Esophagus muscularis mucosa (tissue), 4 donors: ENCODE measurements at regions not wholly inside any gene's neighbourhood (a gene's known extent, or its start where the extent isn't known, plus 50 kb on each side); places are given as distances from the start of the nearest gene placed in this dataset.

Experiments used
- DNase-seq: peaks from one replicate; pipeline ENCODE4 v3.0.0-alpha.2; 2017; ENCODE audit errors: extremely low spot score
- H3K27ac ChIP-seq, 4 donors: fragments of 200-600 bp; sonication (generic); replicated peaks in 1 of 4; 1 replicate in 3 of 4; 2 replicates in 1 of 4; pipeline ENCODE4 v1.5.1; 2016 to 2019; ENCODE audit warnings: mild to moderate bottlenecking in 1 of 4
- H3K27me3 ChIP-seq, 4 donors: fragments of 200-600 bp; sonication (generic); one replicate each; pipeline versions ENCODE4 v1.5.1 to v1.6.0; 2016 to 2019
- H3K36me3 ChIP-seq, 4 donors: fragments of 200-600 bp; sonication (generic); one replicate each; pipeline ENCODE4 v1.5.1; 2016 to 2019
- H3K4me1 ChIP-seq, 4 donors: fragments of 200-600 bp; sonication (generic); one replicate each; pipeline ENCODE4 v1.5.1; 2016 to 2019
- H3K4me3 ChIP-seq, 4 donors: fragments of 200-600 bp; sonication (generic); 1 replicate in 2 of 4; 2 replicates in 2 of 4; pipeline ENCODE4 v1.5.1; 2016 to 2019; ENCODE audit warnings: mild to moderate bottlenecking in 4 of 4, moderate library complexity in 1 of 4
- H3K9me3 ChIP-seq, 4 donors: fragments of 200-600 bp; sonication (generic); 1 replicate in 3 of 4; 2 replicates in 1 of 4; pipeline ENCODE4 v1.5.1; 2016 to 2019
- CTCF ChIP-seq, 3 experiments: fragments of 200-600 bp in 2 of 3; fragments of 450-650 bp in 1 of 3; sonication (generic) in 2 of 3; IDR thresholded peaks; one replicate each; pipeline ENCODE4 v1.5.1; 2017 to 2019; ENCODE audit warnings: antibody characterized with exemption in 3 of 3, mild to moderate bottlenecking in 2 of 3, moderate library complexity in 1 of 3
- EP300 ChIP-seq: sonication (generic); formaldehyde crosslinking; IDR thresholded peaks from one replicate; pipeline ENCODE4 v1.6.1; 2017; ENCODE audit warnings: antibody characterized with exemption
- POLR2A ChIP-seq: fragments of 450-650 bp; IDR thresholded peaks from one replicate; pipeline ENCODE4 v1.6.1; 2017; ENCODE audit warnings: antibody characterized with exemption, moderate library complexity, mild to moderate bottlenecking, low read depth
- POLR2AphosphoS5 ChIP-seq, 2 donors: sonication (generic); formaldehyde crosslinking; IDR thresholded peaks; one replicate each; pipeline ENCODE4 v1.6.1; 2017; ENCODE audit warnings: antibody characterized with exemption in 2 of 2
- WGBS: methylation state at CpG from one replicate; pipeline ENCODE4 v1.1.5; 2018; 5-methylcytosine and 5-hydroxymethylcytosine counted together
- intact Hi-C: fragments of 100-400 bp; cut with DNase I; formaldehyde crosslinking; loops from one replicate; pipeline ENCODE4 v1.15.1; 2023

- intact Hi-C loops = no loop called here
- peaks cover 0 to 18% (median 0%) of the 10 kb centered on the region in 4 donors for H3K27me3 ChIP-seq
- H3K4me1 ChIP-seq = no peaks in the 10 kb centered on the region
- no peak for TF ChIP-seq EP300
- no peak for TF ChIP-seq POLR2AphosphoS5 (IDR thresholded peaks at IDR 0.05)
- no peak for TF ChIP-seq POLR2A
- TF ChIP-seq CTCF (IDR thresholded peaks at IDR 0.05) = no peak
- no peak overlapping the region for H3K4me3 ChIP-seq
- H3K27ac ChIP-seq = no peak overlapping the region
- DNase-seq = no peak
- peaks cover 0 to 13% (median 6%) of the 10 kb centered on the region in 4 donors for H3K9me3 ChIP-seq
- H3K36me3 ChIP-seq = no peaks in the 10 kb centered on the region
Observed at GRCh38 chr19:29365836-29366417, 153.0 kb upstream of the UQCRFS1 start.

- peaks cover 0 to 18% (median 0%) of the 10 kb centered on the region in 4 donors for H3K27me3 ChIP-seq
- no peaks in the 10 kb centered on the region for H3K4me1 ChIP-seq
- intact Hi-C loops = no loop called here
- DNase-seq = no peak
- TF ChIP-seq CTCF (IDR thresholded peaks at IDR 0.05) = no peak
- no peak for TF ChIP-seq EP300
- TF ChIP-seq POLR2A = no peak
- TF ChIP-seq POLR2AphosphoS5 (IDR thresholded peaks at IDR 0.05) = no peak
- 87% methylated on average over 10 of the region's 10 CpGs for WGBS
- H3K9me3 ChIP-seq = peaks cover 0 to 9% (median 3%) of the 10 kb centered on the region in 4 donors
- no peaks in the 10 kb centered on the region for H3K36me3 ChIP-seq
- H3K27ac ChIP-seq = no peak overlapping the region
- H3K4me3 ChIP-seq = no peak overlapping the region
Observed at GRCh38 chr19:29366757-29367156, 153.8 kb upstream of the UQCRFS1 start.

- no peak overlapping the region for H3K4me3 ChIP-seq
- no peak for DNase-seq
- H3K9me3 ChIP-seq = no peaks in the 10 kb centered on the region
- peaks cover 0 to 18% (median 0%) of the 10 kb centered on the region in 4 donors for H3K27me3 ChIP-seq
- no peaks in the 10 kb centered on the region for H3K4me1 ChIP-seq
- no peak for TF ChIP-seq CTCF (IDR thresholded peaks at IDR 0.05)
- TF ChIP-seq POLR2A = no peak
- no peak for TF ChIP-seq POLR2AphosphoS5 (IDR thresholded peaks at IDR 0.05)
- TF ChIP-seq EP300 = no peak
- no peaks in the 10 kb centered on the region for H3K36me3 ChIP-seq
- 15% methylated on average over 7 of the region's 7 CpGs for WGBS
- intact Hi-C loops = no loop called here
- H3K27ac ChIP-seq = no peak overlapping the region
Observed at GRCh38 chr19:29367791-29368222, 154.9 kb upstream of the UQCRFS1 start.

- intact Hi-C loops = no loop called here
- TF ChIP-seq EP300 (no peak), CTCF (IDR thresholded peaks at IDR 0.05) (no peak)
Observed at GRCh38 chr19:29370276-29370675, 155.5 kb upstream of the VSTM2B start.

More at GRCh38 chr19:29370276-29370675, 155.5 kb upstream of the VSTM2B start:
- no peak overlapping the region for H3K27ac ChIP-seq
- H3K27me3 ChIP-seq = peaks cover 0 to 34% (median 0%) of the 10 kb centered on the region in 4 donors
- no peaks in the 10 kb centered on the region for H3K9me3 ChIP-seq
- H3K36me3 ChIP-seq = no peaks in the 10 kb centered on the region
- no peaks in the 10 kb centered on the region for H3K4me1 ChIP-seq
- no peak overlapping the region for H3K4me3 ChIP-seq
- no peak for DNase-seq
- WGBS = 88% methylated on average over 9 of the region's 9 CpGs
